K562 (cell line): ENCODE measurements at regions not wholly inside any gene's neighbourhood (a gene's known extent, or its start where the extent isn't known, plus 50 kb on each side); places are given as distances from the start of the nearest gene placed in this dataset.

Experiments
- BACH1 ChIP-seq: fragments of 200-800 bp; sonication (Bioruptor generic); IDR thresholded peaks from 2 replicates; pipeline ENCODE4 v1.6.1; 2016; ENCODE audit warnings: missing genetic modification characterization, missing compliant biosample characterization
- BRD9 ChIP-seq: fragments of 450-650 bp; IDR thresholded peaks from 2 replicates; pipeline ENCODE4 v1.6.1; 2018; ENCODE audit warnings: low read depth; ENCODE audit not compliant: partially characterized antibody
- CBX1 ChIP-seq: sonication (generic); IDR thresholded peaks from 2 replicates; pipeline ENCODE4 v1.6.1; 2016; ENCODE audit warnings: antibody characterized with exemption, low read depth, mild to moderate bottlenecking
- CTBP1 ChIP-seq: fragments of 450-650 bp; IDR thresholded peaks from 2 replicates; pipeline ENCODE4 v1.6.1; 2016; ENCODE audit warnings: borderline replicate concordance
- DEAF1 ChIP-seq: fragments of 450-650 bp; formaldehyde crosslinking; IDR thresholded peaks from 2 replicates; pipeline ENCODE4 v1.4.0; 2020; ENCODE audit warnings: mild to moderate bottlenecking, moderate library complexity
- GATAD2A ChIP-seq: fragments of 450-650 bp; IDR thresholded peaks from 2 replicates; pipeline ENCODE4 v1.6.1; 2017
- ID3 ChIP-seq, 2 experiments: fragments of 250-450 bp in 1 of 2; fragments of 450-650 bp in 1 of 2; sonication (Bioruptor Pico) in 1 of 2; IDR thresholded peaks; 2 replicates each; pipeline versions ENCODE4 v1.6.1 to v1.8.0; 2016 to 2021; ENCODE audit warnings: mild to moderate bottlenecking in 2 of 2, moderate library complexity in 2 of 2, missing compliant biosample characterization in 1 of 2, missing genetic modification characterization in 1 of 2
- IRF2 ChIP-seq: sonication (generic); formaldehyde crosslinking; IDR thresholded peaks from 2 replicates; pipeline ENCODE4 v1.8.1; 2022; ENCODE audit warnings: mild to moderate bottlenecking, missing genetic modification reagents
- JUNB ChIP-seq: fragments of 450-650 bp; formaldehyde crosslinking; conservative IDR thresholded peaks from 2 replicates; pipeline ENCODE4 v1.4.0; 2020; ENCODE audit warnings: mild to moderate bottlenecking
- KDM1A ChIP-seq, 2 experiments: fragments of 450-650 bp; IDR thresholded peaks; 2 replicates each; pipeline ENCODE4 v1.6.1; 2016; ENCODE audit warnings: mild to moderate bottlenecking in 2 of 2
- KLF6 ChIP-seq: fragments of 250-450 bp; sonication (Bioruptor Pico); IDR thresholded peaks from 2 replicates; pipeline ENCODE4 v1.4.0; 2020; ENCODE audit warnings: mild to moderate bottlenecking, moderate library complexity, borderline replicate concordance
- NR0B1 ChIP-seq: fragments of 450-650 bp; IDR thresholded peaks from one replicate; pipeline ENCODE4 v1.6.1; 2018; ENCODE audit warnings: mild to moderate bottlenecking, moderate library complexity; ENCODE audit not compliant: partially characterized antibody
- RAD21 ChIP-seq, 2 experiments: fragments of 250-450 bp in 1 of 2; fragments of 450-650 bp in 1 of 2; sonication (Bioruptor Pico) in 1 of 2; formaldehyde crosslinking in 1 of 2; IDR thresholded peaks in 1 of 2; conservative IDR thresholded peaks in 1 of 2; 2 replicates each; pipeline versions ENCODE4 v1.4.0 to v1.8.0; 2020 to 2022; ENCODE audit warnings: mild to moderate bottlenecking in 2 of 2, moderate library complexity in 1 of 2
- SIX5 ChIP-seq, 2 experiments: IDR thresholded peaks; 2 replicates each; pipeline ENCODE4 v1.6.1; 2011; ENCODE audit warnings: low read length in 2 of 2, borderline replicate concordance in 1 of 2, low read depth in 1 of 2, mild to moderate bottlenecking in 1 of 2, moderate library complexity in 1 of 2; ENCODE audit not compliant: insufficient read depth in 1 of 2
- SMARCA4 ChIP-seq: fragments of 450-650 bp; IDR thresholded peaks from 2 replicates; pipeline ENCODE4 v1.6.1; 2016
- SOX6 ChIP-seq: fragments of 450-650 bp; IDR thresholded peaks from 2 replicates; pipeline ENCODE4 v1.6.1; 2014; ENCODE audit warnings: mild to moderate bottlenecking
- SP2 ChIP-seq: IDR thresholded peaks from 2 replicates; pipeline ENCODE4 v1.6.1; 2011; ENCODE audit warnings: mild to moderate bottlenecking, low read depth, low read length, moderate library complexity; ENCODE audit not compliant: poor library complexity, severe bottlenecking; ENCODE audit errors: extremely low read depth
- ZBTB2 ChIP-seq: fragments of 450-650 bp; IDR thresholded peaks from 2 replicates; pipeline ENCODE4 v1.6.1; 2016; ENCODE audit warnings: antibody characterized with exemption
- ZFX ChIP-seq: sonication (generic); formaldehyde crosslinking; IDR thresholded peaks from 2 replicates; pipeline ENCODE4 v1.8.0; 2022; ENCODE audit warnings: mild to moderate bottlenecking, missing genetic modification reagents, moderate library complexity
- ZNF140 ChIP-seq: fragments of 250-450 bp; sonication (Bioruptor Pico); IDR thresholded peaks from 2 replicates; pipeline ENCODE4 v1.8.0; 2021; ENCODE audit warnings: moderate library complexity, mild to moderate bottlenecking, inconsistent platforms
- ZNF3 ChIP-seq: fragments of 250-450 bp; sonication (Bioruptor Pico); IDR thresholded peaks from 2 replicates; pipeline ENCODE4 v1.5.0; 2021; ENCODE audit warnings: mild to moderate bottlenecking, moderate library complexity
- ZNF507 ChIP-seq: conservative IDR thresholded peaks from 2 replicates; pipeline ENCODE4 v1.6.1; 2017; ENCODE audit warnings: missing genetic modification characterization, missing compliant biosample characterization
- TF ChIP-seq, protein P1 (sequence below): fragments of 450-650 bp; IDR thresholded peaks from 2 replicates; pipeline ENCODE4 v1.6.1; 2017; ENCODE audit warnings: mild to moderate bottlenecking, moderate library complexity

DNA sequence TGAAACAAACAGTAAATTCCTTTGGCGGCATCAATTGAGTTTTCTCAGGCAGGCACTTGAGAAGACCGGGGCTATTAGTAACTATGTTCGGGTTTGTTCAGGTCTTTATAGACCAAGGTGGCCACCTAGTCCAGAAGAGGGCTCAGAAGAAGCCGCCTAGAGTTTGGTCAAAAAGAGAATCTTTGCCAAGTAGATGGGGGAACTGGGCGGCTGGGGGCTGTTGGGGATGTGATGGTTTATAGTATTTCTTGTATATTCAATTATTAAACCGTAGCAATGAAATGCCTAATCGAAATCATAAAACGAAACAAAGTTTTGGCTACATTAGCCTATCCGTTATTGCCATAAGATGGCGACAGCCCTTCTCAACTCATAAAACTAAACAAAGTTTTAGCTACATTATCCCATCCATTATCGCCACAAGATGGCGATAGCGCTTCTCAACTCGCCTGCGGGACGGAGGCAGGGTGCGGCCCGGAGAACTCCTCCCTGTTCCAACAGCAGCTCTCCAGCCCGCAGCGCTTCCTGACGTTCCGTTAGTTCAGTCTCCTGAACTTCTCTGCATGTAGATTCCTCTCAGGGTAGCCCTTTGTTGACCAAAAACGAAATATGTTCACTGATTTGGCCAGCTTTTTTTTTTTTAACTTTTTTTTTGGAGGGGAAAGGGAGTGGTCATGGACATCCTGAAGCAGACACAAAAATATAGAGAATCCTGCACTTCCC, 120.5 kb upstream of the PRSS16 start (continued):
- TF ChIP-seq NR0B1 (no peak), CBX1 (0 out of 2 replicates have a peak, but pooled peaks have one; percentile 32), ZFX (CRISPR knock-in tag) (peak; percentile 9; the same call in 1 of the 2 replicates), BACH1 (tag) (peak; percentile 55), ZNF507 (tag) (no peak), GATAD2A (no peak), KLF6 (CRISPR knock-in tag) (peak; percentile 76; the same call in 1 of the 2 replicates), ZNF140 (CRISPR knock-in tag) (no peak), JUNB (CRISPR knock-in tag) (no peak), ZNF3 (CRISPR knock-in tag) (no peak), KDM1A (IDR thresholded peaks at IDR 0.05) (no peak), SP2 (no peak), RAD21 (CRISPR knock-in tag; conservative IDR thresholded peaks at IDR 0.05 in 1 of 2, IDR thresholded peaks at IDR 0.05 in 1 of 2) (peak; percentile 91 to 94), SIX5 (IDR thresholded peaks at IDR 0.05; ENCODE audit: borderline replicate concordance in 1 of 2, insufficient read depth in 1 of 2, low read depth in 1 of 2, low read length in 2 of 2) (no peak), SOX6 (peak; percentile 73), BRD9 (peak; percentile 59), IRF2 (no peak), ID3 (CRISPR knock-in tag; IDR thresholded peaks at IDR 0.05) (no peak), ID3 (tag; IDR thresholded peaks at IDR 0.05) (no peak), ZBTB2 (no peak), CTBP1 (peak; percentile 82), SMARCA4 (peak; percentile 69), DEAF1 (CRISPR knock-in tag) (peak; percentile 67)
- TF ChIP-seq, protein P1, sequence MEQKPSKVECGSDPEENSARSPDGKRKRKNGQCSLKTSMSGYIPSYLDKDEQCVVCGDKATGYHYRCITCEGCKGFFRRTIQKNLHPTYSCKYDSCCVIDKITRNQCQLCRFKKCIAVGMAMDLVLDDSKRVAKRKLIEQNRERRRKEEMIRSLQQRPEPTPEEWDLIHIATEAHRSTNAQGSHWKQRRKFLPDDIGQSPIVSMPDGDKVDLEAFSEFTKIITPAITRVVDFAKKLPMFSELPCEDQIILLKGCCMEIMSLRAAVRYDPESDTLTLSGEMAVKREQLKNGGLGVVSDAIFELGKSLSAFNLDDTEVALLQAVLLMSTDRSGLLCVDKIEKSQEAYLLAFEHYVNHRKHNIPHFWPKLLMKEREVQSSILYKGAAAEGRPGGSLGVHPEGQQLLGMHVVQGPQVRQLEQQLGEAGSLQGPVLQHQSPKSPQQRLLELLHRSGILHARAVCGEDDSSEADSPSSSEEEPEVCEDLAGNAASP = no peak
